ENCODE measurements at regions not wholly inside any gene's neighbourhood (a gene's known extent, or its start where the extent isn't known, plus 50 kb on each side); places are given as distances from the start of the nearest gene placed in this dataset.

DNA sequence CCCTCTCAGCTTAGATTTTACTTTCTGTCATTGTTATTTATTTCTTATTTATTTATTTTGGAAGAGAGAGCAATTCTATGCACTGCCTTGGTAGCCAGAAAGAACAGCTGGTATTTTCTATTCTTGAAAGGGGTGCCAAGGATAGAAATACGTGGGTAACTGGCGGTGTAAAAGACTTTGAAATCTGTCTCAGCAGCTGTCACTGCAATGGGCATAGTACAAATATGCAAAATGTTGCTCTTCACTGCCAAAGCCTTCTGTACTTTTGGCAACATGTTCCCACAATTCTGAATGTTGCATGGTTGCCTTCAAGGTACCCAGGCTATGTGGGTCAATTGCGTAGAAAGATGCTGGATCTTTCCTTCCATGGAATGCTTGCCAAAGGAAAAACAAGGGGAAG, 230.2 kb upstream of the EDIL3 start:
- TF ChIP-seq CTCF (IDR thresholded peaks at IDR 0.05) (no peak), POLR2A (IDR thresholded peaks at IDR 0.05) (no peak)
